Karpas-422 (cell line): ENCODE measurements at regions not wholly inside any gene's neighbourhood (a gene's known extent, or its start where the extent isn't known, plus 50 kb on each side); places are given as distances from the start of the nearest gene placed in this dataset.

Source experiments
- DNase-seq: peaks from one replicate; pipeline ENCODE4 v3.0.0-alpha.2; 2015
- H2AFZ ChIP-seq: fragments of 200-600 bp; sonication (generic); 2 replicates; pipeline ENCODE4 v1.6.1; 2014; ENCODE audit warnings: antibody characterized with exemption, low read length, mixed read lengths
- H3K27ac ChIP-seq: fragments of 200-600 bp; sonication (generic); 2 replicates; pipeline ENCODE4 v1.5.1; 2014; ENCODE audit warnings: mild to moderate bottlenecking, low read length, moderate library complexity
- H3K27me3 ChIP-seq: fragments of 200-600 bp; sonication (generic); 2 replicates; pipeline ENCODE4 v1.6.1; 2014; ENCODE audit warnings: low read length, mixed read lengths
- H3K36me3 ChIP-seq: fragments of 200-600 bp; sonication (generic); 2 replicates; pipeline ENCODE4 v1.6.1; 2014; ENCODE audit warnings: low read length, mixed read lengths; ENCODE audit not compliant: insufficient read depth
- H3K4me1 ChIP-seq: fragments of 200-600 bp; sonication (generic); 2 replicates; pipeline ENCODE4 v1.6.1; 2014; ENCODE audit warnings: mild to moderate bottlenecking, low read length, mixed read lengths
- H3K4me2 ChIP-seq: fragments of 200-600 bp; sonication (generic); 2 replicates; pipeline ENCODE4 v1.6.1; 2014; ENCODE audit warnings: low read length, low read depth, mild to moderate bottlenecking; ENCODE audit not compliant: poor library complexity, severe bottlenecking
- H3K4me3 ChIP-seq: fragments of 200-600 bp; sonication (generic); 2 replicates; pipeline ENCODE4 v1.5.1; 2014; ENCODE audit warnings: mild to moderate bottlenecking, antibody characterized with exemption, low read length, mixed read lengths
- H3K79me2 ChIP-seq: fragments of 200-600 bp; sonication (generic); 2 replicates; pipeline ENCODE4 v1.6.1; 2014; ENCODE audit warnings: mild to moderate bottlenecking, low read length, mixed read lengths
- H3K9ac ChIP-seq: fragments of 200-600 bp; sonication (generic); 2 replicates; pipeline ENCODE4 v1.6.0; 2014; ENCODE audit warnings: low read length
- H3K9me2 ChIP-seq: fragments of 200-600 bp; sonication (generic), shearing (Covaris generic); replicated peaks from 2 replicates; pipeline ENCODE4 v1.6.0; 2014; ENCODE audit warnings: mild to moderate bottlenecking, low read length, moderate library complexity; ENCODE audit not compliant: insufficient read depth
- H3K9me3 ChIP-seq: fragments of 300-700, 200-600 bp; sonication (generic); 2 replicates; pipeline ENCODE4 v1.6.1; 2014; ENCODE audit warnings: low read length, mixed read lengths
- H4K20me1 ChIP-seq: fragments of 200-600 bp; sonication (generic); 2 replicates; pipeline ENCODE4 v1.6.1; 2014; ENCODE audit warnings: mild to moderate bottlenecking, antibody characterized with exemption, low read length, low read depth; ENCODE audit not compliant: insufficient read depth

- Histone ChIP-seq H3K27ac (no peak overlapping the region), H3K4me2 (no peak overlapping the region), H2AFZ (no peak overlapping the region), H3K79me2 (no peaks in the 10 kb centered on the region), H3K9ac (no peak overlapping the region), H3K9me2 (no peaks in the 10 kb centered on the region), H4K20me1 (no peaks in the 10 kb centered on the region), H3K27me3 (no peaks in the 10 kb centered on the region), H3K4me1 (no peaks in the 10 kb centered on the region), H3K36me3 (no peaks in the 10 kb centered on the region), H3K4me3 (no peak overlapping the region), H3K9me3 (peaks cover 17% of the 10 kb centered on the region)
- DNase-seq: no peak
Measured at GRCh38 chr7:145324081-145324480, 488.2 kb upstream of the TPK1 start.

- no peaks in the 10 kb centered on the region for H4K20me1 ChIP-seq
- no peaks in the 10 kb centered on the region for H3K79me2 ChIP-seq
- H3K9me3 ChIP-seq: peaks cover 13% of the 10 kb centered on the region
- H3K4me3 ChIP-seq: no peak overlapping the region
- no peak overlapping the region for H3K27ac ChIP-seq
- H3K9ac ChIP-seq: no peak overlapping the region
- no peaks in the 10 kb centered on the region for H3K9me2 ChIP-seq
- H3K4me2 ChIP-seq: no peak overlapping the region
- H3K36me3 ChIP-seq: no peaks in the 10 kb centered on the region
- DNase-seq: no peak
- H3K27me3 ChIP-seq: no peaks in the 10 kb centered on the region
- H3K4me1 ChIP-seq: no peaks in the 10 kb centered on the region
- no peak overlapping the region for H2AFZ ChIP-seq
Measured at GRCh38 chr7:145313551-145313950, 477.7 kb upstream of the TPK1 start.

GRCh38 chr7:145293754-145294153 lies 457.9 kb upstream of the TPK1 start:
- DNase-seq: no peak
- Histone ChIP-seq H3K4me3 (no peak overlapping the region), H2AFZ (no peak overlapping the region), H3K27ac (no peak overlapping the region), H3K27me3 (no peaks in the 10 kb centered on the region), H3K4me2 (no peak overlapping the region), H3K79me2 (no peaks in the 10 kb centered on the region), H4K20me1 (no peaks in the 10 kb centered on the region), H3K36me3 (no peaks in the 10 kb centered on the region), H3K9me3 (peaks cover 50% of the 10 kb centered on the region), H3K4me1 (no peaks in the 10 kb centered on the region), H3K9ac (no peak overlapping the region), H3K9me2 (no peaks in the 10 kb centered on the region)

GRCh38 chr7:145293228-145293701 lies 457.4 kb upstream of the TPK1 start:
- H3K27ac ChIP-seq: no peak overlapping the region
- no peaks in the 10 kb centered on the region for H3K4me1 ChIP-seq
- H3K9me3 ChIP-seq: peaks cover 45% of the 10 kb centered on the region
- no peaks in the 10 kb centered on the region for H3K27me3 ChIP-seq
- DNase-seq: no peak
- no peak overlapping the region for H2AFZ ChIP-seq
- H3K36me3 ChIP-seq: no peaks in the 10 kb centered on the region
- H3K4me3 ChIP-seq: no peak overlapping the region
- H3K4me2 ChIP-seq: no peak overlapping the region
- no peak overlapping the region for H3K9ac ChIP-seq
- no peaks in the 10 kb centered on the region for H3K9me2 ChIP-seq
- H4K20me1 ChIP-seq: no peaks in the 10 kb centered on the region
- H3K79me2 ChIP-seq: no peaks in the 10 kb centered on the region

- Histone ChIP-seq H3K9me3 (peaks cover 34% of the 10 kb centered on the region), H3K4me3 (no peak overlapping the region)
Measured at GRCh38 chr7:145289384-145289783, 453.5 kb upstream of the TPK1 start.

GRCh38 chr7:145276118-145276517 lies 440.3 kb upstream of the TPK1 start:
- Histone ChIP-seq H3K9me3 (peaks cover 25% of the 10 kb centered on the region), H3K9ac (no peak overlapping the region), H3K27me3 (no peaks in the 10 kb centered on the region), H4K20me1 (no peaks in the 10 kb centered on the region), H3K4me2 (no peak overlapping the region), H3K79me2 (no peaks in the 10 kb centered on the region), H2AFZ (no peak overlapping the region), H3K4me1 (no peaks in the 10 kb centered on the region), H3K36me3 (no peaks in the 10 kb centered on the region), H3K9me2 (no peaks in the 10 kb centered on the region), H3K27ac (no peak overlapping the region), H3K4me3 (no peak overlapping the region)
- no peak for DNase-seq

More at GRCh38 chr7:145289384-145289783, 453.5 kb upstream of the TPK1 start:
- H3K79me2 ChIP-seq: no peaks in the 10 kb centered on the region
- H3K27me3 ChIP-seq: no peaks in the 10 kb centered on the region
- no peaks in the 10 kb centered on the region for H3K9me2 ChIP-seq
- H3K4me1 ChIP-seq: no peaks in the 10 kb centered on the region
- no peak overlapping the region for H3K4me2 ChIP-seq
- no peak for DNase-seq
- no peaks in the 10 kb centered on the region for H3K36me3 ChIP-seq
- H3K9ac ChIP-seq: no peak overlapping the region
- no peak overlapping the region for H2AFZ ChIP-seq
- no peaks in the 10 kb centered on the region for H4K20me1 ChIP-seq
- H3K27ac ChIP-seq: no peak overlapping the region

GRCh38 chr7:145269418-145270161 lies 433.7 kb upstream of the TPK1 start:
- Histone ChIP-seq H3K27me3 (no peaks in the 10 kb centered on the region), H3K79me2 (no peaks in the 10 kb centered on the region), H2AFZ (no peak overlapping the region), H3K9me3 (peaks cover 29% of the 10 kb centered on the region), H3K4me1 (no peaks in the 10 kb centered on the region), H3K9me2 (no peaks in the 10 kb centered on the region), H3K4me2 (no peak overlapping the region), H3K36me3 (no peaks in the 10 kb centered on the region), H3K4me3 (no peak overlapping the region), H3K27ac (no peak overlapping the region), H3K9ac (no peak overlapping the region), H4K20me1 (no peaks in the 10 kb centered on the region)
- DNase-seq: no peak

GRCh38 chr7:145265180-145265579 lies 429.3 kb upstream of the TPK1 start:
- Histone ChIP-seq H2AFZ (no peak overlapping the region), H3K9me2 (no peaks in the 10 kb centered on the region), H3K4me1 (no peaks in the 10 kb centered on the region), H3K4me2 (no peak overlapping the region), H3K27me3 (no peaks in the 10 kb centered on the region), H3K4me3 (no peak overlapping the region), H4K20me1 (no peaks in the 10 kb centered on the region), H3K79me2 (no peaks in the 10 kb centered on the region), H3K27ac (no peak overlapping the region), H3K9ac (no peak overlapping the region), H3K36me3 (no peaks in the 10 kb centered on the region), H3K9me3 (peaks cover 25% of the 10 kb centered on the region)
- DNase-seq: no peak
